ENCODE measurements at regions not wholly inside any gene's neighbourhood (a gene's known extent, or its start where the extent isn't known, plus 50 kb on each side); places are given as distances from the start of the nearest gene placed in this dataset.
"Not testable (repeated sequence)": the region's sequence is repeated elsewhere in the genome, so short reads cannot be mapped to it uniquely, and the experiment has no call there.

DNA sequence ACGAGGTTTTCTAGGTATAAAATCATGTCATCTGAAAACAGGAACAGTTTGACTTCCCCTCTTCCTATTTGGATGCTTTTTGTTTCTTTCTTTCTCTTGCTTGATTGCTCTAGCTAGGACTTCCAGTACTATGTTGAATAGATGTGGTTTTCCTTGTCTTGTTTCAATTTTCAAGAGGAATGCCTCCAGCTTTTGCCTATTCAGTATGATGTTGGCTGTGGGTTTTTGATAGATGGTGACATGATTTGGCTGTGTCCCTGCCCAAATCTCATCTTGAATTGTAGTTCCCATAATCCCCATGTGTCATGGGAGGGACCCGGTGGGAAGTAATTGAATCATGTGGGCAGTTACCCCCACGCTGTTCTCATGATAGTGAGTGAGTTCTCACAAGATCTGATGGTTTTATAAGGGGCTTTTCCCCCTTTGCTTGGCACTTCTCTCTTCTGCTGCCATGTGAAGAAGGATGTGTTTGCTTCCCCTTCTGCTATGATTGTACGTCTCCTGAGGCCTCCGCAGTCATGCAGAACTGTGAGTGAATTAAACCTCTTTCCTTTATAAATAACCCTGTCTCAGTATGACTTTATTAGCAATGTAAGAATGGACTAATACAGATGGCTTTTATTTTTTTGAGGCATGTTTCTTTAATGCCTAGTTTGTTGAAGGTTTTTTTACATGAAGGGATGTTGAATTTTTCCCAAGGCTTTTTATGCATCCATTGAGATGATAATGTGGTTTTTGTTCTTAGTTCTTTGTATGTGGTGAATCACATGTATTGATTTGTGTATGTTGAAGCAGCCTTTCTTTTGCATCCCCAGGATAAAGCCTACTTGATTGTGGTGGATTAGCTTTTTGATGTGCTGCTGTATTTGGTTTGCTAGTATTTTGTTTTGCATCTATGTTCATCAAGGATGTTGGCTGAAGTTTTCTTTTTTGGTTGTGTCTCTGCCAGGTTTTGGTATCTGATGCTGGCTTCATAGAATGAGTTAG, 239.1 kb downstream of the THBS2 start:
- no peak for DNase-seq (ENCODE audit: low read depth)

DNA sequence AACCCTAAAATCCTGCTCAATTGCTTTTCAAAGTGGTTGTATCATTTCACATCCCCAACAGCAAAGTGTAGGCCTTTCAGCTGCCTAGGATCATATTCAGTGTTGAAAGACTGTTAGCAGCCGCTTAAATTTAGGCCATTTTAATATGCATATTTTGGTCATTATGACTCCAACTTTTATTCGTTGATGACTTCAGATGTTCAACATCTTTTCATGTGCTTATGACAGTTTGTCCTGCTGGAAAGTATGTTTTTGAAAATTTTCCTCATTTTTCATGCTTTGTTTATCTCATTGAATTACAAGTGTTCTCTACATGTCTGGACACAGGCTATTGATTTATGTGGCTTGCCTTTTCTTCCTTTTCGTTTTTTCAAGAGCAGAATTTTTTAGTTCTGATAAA, 244.0 kb downstream of the THBS2 start:
- DNase-seq (ENCODE audit: low read depth), result no peak

DNA sequence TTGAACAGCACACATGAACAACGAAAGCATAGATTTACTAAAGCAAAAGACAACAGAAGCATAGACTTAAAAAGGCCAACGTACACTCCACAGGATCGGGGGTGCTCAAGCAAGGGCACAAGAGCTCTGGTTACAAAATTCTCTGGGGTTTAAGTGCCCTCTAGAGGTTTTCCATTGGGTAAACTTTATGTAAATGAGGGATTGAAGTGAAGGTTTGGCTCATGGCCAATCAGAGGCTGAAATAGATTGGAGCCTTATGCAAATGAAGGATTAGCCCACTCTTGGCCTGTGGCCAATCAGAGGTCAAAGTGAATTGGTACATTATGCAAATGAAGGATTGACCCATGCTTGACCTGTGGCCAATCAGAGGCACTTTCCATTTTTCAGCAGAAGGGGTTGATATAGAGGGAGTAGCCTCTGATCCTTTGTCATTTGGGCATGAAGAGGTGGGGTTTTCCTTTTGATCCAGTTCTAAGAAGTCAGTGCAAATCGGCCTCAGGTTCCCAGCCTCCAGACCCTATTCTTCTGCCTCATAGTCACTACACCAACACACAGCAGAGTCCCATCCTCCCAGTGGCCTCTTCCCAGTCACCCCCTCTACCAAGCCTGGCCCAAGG, 244.9 kb downstream of the THBS2 start:
- DNase-seq (ENCODE audit: low read depth), result peak; percentile 36

DNA sequence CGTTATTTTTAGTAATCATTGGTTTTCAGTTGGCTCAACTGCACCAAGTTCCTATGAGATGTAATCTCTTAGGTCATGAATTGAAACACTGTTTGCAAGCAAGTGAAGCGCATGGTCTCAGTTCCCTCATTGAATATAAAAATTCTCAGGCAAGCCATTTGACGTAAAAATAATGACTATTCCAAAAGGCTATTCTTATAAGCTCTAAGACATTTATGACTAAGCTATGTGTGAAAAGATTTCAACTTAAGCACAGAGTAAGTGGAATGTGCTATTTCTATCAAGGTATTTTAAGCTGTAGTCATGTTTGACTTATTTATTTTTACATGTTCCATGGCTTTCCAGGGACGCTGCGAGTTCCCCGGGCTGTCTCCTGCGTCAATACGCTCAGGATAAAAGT, 248.5 kb downstream of the THBS2 start:
- DNase-seq (ENCODE audit: low read depth), result no peak

DNA sequence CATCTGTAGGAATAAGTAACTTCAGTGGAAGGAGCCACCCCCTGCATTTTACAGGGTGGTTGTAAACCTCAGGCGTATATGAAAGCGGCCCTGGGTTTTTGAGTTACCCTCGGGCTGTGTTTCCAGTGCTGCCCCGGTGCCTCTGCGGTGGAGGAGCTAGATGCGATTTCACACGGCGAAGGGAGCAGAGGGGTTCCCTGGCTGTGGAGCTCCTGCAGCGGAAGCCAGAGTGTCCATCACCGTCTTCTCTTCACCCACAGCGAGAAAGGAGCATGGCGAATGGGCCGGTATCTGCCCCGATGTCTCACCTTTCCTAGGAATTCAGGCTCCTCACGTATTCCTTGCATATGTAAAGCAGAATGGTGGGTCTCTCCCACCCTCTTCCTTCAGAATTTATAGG, 253.6 kb downstream of the THBS2 start:
- peak; percentile 72 for DNase-seq (ENCODE audit: low read depth)

DNA sequence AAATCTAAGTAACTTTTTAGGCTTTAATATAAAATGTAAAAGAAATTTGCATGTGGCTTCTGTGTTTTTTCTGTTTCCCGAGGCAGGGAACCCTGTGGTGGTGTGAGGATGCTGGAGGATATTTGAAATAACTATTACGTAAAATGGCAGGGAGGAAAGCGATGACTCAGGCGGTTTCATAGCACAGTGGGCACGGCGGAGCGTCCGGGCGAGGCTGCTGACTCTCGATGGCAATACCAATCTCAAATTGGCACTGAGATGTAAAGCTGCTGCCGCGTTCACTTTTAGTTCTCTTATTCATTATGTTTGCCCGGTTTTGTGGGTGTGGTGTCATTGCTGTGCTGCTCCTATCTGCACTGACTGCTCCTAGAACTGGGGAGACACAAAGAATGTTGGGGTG, 254.3 kb downstream of the THBS2 start:
- DNase-seq (ENCODE audit: low read depth), result peak; percentile 83

DNA sequence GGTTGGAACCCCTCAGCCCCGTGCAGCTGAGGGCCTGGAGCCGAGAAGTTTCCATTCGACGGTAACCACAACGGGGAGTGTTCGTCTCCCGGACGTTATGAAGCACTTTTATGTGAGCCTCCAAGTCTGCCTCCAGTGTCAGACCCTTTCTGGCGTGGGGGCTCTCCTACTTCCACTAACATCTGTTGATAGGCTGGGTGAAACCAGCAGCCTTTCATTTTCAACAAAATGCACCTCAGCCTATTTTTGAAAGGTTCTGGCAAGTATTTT, 257.4 kb downstream of the THBS2 start:
- no peak for DNase-seq (ENCODE audit: low read depth)

DNA sequence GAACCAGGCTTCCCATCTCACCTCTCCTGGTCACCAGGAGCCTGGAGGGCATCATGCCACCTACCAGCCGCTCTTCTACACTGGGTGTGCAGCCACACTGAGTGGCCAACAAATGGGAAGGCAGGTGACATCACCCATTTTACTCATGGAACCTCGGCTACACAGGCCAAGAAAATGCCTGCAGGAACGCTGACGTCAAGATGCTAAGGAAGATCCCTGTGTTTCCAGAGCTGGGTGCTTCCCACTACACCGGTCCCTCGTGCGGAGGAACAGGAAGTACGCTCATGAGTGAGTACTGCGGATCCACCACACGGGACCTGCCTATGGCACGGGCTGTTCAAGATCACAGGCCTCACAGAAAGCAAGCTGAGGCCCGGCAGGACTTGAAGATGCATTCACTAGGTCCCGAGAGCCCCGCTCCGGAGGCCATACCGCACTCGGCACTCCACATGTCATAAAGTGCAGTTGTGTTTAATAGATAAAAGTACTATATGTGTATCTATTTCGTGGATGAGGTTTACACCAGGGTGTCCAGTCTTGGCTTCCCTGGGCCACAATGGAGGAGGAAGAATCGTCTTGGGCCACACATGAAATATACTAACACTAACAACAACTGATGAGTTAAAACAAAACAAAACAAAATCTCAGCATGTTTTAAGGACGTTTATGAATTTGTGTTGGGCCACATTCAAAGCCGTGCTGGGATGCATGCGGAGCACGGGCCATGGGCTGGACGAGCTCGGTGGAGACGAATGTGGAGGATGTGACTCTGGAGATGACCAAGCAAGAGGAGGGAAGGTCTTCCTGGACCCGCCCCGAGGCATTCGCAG, 257.9 kb downstream of the THBS2 start:
- DNase-seq (ENCODE audit: low read depth), result no peak

DNA sequence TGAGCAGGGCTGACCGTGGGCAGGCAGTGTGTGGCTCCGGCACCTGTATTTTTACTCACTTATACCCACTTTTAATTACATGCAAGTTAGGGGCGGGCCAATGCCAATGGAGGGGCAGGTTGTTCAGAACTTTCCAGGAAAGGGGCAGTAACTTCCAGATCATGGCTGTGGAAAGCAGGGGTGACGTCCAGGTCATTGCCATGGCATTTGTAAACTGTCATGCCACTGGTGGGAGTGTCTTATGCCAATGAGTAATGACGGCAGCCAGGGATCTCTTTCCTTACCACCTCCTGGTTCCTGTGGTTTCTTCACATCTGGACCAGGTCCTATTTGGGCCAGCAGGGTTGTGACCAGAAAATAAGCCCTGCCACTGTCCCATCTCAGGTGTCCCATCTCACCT, 258.7 kb downstream of the THBS2 start:
- DNase-seq (ENCODE audit: low read depth), result peak; percentile 19

DNA sequence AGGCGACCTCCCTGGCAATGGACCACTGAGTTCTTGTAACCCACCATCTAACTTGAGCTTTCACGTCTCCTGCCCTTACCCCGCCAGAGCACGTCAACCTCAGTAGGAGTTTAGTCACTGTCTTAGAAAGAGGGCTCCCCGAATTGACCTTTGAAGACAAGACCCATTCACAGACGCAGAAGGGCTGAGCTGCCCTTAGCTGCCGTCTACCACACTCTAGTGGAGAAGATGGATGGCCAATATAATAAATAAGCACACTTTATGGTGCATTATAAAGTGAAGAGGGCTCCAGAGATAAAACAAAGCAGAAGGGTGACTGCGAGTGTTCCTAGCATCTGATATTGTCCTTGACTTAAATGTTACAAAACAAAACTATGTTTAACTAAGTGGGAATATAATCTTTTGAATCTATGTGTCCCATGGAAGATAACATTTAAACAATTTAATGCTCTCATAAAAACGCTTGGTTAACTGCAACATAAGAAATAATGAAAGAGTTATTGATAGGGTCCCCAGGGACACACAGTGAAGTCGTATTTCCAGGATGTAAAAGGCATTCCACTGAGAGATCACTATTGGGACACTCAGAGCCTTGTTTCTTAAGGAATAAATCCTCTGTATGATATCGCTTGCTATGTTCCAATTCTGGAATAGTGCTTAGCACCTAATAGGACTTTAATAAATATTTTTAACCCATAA, 261.1 kb downstream of the THBS2 start:
- DNase-seq (ENCODE audit: low read depth), result no peak

DNA sequence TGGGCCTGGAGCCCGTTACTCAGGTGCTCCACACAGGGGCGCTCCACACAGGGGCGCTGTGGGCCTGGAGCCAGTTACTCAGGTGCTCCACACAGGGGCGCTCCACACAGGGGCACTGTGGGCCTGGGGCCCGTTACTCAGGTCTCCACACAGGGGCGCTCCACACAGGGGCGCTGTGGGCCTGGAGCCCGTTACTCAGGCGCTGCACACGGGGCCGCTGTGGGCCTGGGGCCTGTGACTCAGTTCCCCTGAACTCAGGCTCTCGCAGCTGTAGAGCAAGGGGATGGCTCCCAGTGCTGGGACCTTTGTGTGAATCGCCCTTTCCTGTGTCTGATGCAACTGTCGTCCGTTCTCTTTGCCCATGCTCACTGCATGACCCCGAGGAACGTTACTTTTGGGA, 262.0 kb downstream of the THBS2 start:
- not testable (repeated sequence) for DNase-seq (ENCODE audit: low read depth)

DNA sequence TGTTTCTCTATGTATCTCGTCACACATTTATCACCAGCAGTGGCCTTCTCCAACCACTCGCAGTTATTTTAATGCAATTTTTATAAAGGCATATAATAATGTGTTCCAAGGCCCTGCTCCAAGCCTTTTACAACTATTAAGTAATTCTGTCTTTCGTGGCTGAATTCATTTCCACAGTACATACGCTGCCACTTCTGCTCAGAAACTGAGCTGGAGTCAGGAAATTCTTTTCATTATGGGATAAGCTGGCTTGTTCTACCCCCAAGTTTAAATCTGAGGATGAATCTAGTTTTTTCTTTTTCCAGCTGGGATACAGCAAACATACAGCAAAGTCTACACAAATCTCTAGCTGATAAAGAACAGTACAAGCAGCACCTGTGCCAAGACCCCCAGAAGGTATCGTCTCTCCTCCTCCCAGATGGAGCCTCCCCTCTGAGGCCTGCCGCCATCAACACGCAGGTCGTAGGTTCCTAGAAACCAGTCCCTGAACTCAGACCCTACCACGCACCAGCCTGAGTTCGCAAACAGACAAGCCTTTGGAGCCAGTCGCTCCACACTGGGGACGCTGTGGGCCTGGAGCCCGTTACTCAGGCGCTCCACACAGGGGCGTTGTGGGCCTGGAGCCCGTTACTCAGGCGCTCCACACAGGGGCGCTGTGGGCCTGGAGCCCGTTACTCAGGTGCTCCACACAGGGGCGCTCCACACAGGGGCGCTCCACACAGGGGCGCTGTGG, 263.5 kb downstream of the THBS2 start:
- DNase-seq (ENCODE audit: low read depth), result no peak

DNA sequence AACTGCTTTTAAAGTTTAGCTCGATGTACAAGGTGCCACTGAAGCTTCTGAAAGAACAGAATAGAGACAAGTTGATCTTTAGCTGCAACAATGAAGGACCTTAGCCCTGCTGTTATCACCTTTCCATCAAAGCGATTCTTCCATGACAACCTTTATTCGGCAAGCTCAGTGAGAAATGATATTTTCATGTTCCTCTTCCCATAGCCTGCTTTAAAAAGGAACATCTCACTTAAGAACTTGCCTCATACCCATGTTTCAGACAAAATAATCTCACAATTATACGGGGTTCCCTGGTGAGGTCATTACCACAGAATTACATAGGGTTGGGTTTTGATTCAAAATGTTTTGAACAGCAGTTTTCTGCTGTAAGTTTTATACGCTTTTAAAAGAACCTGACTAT, 264.2 kb downstream of the THBS2 start:
- DNase-seq (ENCODE audit: low read depth), result no peak

DNA sequence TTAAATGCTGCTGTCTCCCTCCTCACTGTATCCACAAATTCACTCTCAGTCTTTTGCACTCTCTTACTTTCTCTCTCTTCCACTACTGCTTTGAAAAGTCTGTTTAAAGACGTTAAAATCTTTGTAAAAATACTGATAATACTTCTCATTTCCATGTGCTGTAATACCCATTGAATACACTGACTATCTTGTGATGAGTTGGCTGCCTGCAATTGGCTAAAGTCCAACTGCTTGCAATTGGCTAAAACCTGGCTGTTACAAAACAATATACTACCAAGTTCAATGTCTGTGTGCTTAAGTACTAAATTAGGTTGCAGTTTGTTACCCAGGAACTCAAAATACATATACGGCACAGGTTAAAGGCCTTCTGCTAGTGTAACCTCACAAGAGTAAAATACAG, 264.8 kb downstream of the THBS2 start:
- DNase-seq (ENCODE audit: low read depth), result no peak

DNA sequence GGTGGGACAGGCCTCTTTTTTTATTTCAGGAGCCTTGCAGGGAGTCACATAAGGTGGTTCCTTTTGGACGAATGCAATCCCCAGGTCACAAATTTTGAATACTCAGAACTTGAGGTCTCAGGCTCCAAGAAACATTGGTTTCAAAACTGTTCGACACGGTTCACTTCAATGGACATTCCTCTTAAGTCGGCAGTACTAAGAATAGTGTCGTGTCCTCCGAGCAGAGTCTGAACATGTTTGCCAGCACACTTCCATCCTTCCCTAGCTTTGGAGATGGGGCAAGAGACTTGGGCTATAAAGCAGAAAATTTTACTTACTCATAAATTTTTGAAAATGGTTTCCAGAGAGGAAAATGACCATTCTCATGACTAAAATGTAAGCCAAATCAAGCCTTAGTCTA, 265.4 kb downstream of the THBS2 start:
- no peak for DNase-seq (ENCODE audit: low read depth)

DNA sequence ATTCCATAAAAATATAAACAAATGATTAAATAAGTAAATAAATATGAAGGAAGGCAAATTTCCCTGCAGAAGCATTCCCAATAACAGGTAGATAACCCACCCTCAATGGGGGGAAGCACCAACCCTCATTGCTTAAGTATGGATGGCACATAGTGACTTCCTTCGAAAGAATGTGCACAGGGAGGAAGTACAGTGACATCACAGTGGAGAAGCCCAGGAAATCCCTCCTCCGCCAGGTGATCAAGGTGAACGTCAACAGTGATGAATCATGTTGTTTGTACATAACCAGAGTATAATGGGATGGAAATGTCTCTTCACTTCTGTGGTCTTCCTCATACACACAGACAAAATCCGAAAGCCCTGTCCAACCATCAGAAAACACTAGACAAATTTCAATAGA, 267.9 kb downstream of the THBS2 start:
- no peak for DNase-seq (ENCODE audit: low read depth)

DNA sequence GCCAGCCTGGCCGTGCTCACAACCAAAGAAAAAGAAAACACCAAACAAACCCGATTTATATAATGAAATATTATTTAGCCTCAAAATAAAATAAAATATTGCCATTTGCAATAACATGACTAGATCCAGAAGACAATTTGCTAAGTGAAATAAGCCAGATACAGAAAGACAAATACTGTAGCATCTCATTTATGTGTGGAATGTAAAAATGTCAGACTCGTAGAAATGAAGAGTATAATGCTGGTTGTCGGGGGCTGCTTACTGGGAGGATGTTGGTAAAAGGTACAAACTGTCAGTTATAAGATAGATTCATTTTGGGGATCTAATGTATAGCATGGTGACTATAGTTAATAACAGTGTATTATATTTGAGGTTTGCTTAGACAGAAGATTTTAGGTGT, 269.7 kb downstream of the THBS2 start:
- DNase-seq (ENCODE audit: low read depth), result no peak

DNA sequence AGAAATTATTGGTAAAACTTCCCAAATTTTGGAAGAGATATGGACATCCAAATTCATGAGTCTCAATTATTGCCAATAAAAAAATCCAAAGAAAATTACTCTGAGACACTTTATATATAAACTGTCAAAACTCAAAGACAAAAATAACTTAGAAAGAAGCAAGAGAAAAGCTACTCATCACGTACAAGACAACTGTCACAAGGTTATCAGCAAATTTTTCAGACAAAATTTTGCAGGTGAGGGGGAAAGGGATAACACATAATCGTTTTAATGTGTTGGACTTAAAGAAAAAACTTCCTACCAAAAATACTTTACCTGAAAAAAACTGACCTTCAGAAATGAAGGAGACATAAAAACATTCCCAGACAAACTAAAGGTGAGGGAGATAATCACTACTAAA, 272.5 kb downstream of the THBS2 start:
- DNase-seq (ENCODE audit: low read depth), result no peak

DNA sequence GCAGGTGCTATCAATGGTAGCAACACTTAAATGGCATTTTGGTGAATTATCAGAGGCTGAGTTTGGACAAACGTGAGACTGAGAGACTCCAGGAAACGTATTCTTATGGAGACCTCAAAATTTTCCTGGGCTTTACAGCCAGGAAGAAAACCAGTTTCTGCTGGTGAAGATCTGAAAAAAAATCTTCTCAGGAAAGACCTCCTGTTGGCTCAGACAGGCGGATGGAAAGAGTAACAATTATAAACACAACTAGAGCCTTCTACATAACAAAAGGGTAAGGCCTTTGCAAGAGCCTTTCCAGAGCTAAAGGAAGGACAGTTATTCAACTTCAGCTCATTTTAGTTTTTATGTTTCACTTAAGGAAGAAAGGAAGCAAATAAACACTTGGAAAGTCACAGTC, 274.4 kb downstream of the THBS2 start:
- DNase-seq (ENCODE audit: low read depth), result no peak

DNA sequence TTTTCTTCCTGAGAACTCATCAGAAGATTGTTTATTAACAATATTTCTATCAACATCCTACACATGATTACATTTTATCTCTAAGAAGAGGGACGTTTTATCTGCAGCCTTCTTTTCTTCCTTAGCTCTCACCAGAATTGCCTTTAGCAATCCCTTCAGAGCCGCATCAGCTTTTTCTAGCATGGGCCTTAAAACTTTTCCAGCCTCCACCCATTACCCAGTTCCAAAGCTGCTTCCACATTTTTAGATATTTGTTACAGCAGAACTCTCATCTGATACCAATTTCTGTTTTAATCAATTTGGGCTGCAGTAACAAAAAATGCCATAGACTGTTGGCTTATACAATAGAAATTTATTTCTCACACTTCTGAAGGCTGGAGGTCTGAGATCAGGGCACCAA, 281.5 kb downstream of the THBS2 start:
- DNase-seq (ENCODE audit: low read depth), result no peak

DNA sequence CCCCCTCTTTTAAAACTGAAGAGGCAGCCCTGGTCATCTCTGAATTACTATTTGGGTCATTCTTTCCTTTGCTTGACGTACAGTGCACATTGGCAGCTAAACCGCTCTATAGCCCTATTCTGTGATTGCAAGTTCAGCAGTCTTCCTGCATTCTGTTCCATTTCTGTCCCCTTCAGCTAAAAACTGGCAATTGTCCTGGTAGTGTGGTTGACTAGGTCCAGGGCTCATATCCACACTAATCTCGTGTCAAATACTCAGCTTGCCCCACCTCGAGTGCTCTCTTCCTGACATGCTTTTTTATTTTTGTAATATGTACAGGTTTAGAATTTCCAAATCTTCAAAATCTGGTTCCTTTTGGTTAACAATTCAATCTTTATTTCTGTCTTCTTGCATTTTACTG, 282.1 kb downstream of the THBS2 start:
- no peak for DNase-seq (ENCODE audit: low read depth)
